CD4-positive, alpha-beta T cell treated with Interleukin-21 for 1 hour (primary cell): ENCODE measurements at regions not wholly inside any gene's neighbourhood (a gene's known extent, or its start where the extent isn't known, plus 50 kb on each side); places are given as distances from the start of the nearest gene placed in this dataset.

Experiments
- DNase-seq: peaks from one replicate; pipeline ENCODE4 v3.0.0-alpha.2; 2020

GRCh38 chr14:36028218-36028617 lies 148.3 kb downstream of the PTCSC3 start:
- DNase-seq, result no peak

GRCh38 chr14:36027354-36027753 lies 149.2 kb downstream of the PTCSC3 start:
- no peak for DNase-seq

- no peak for DNase-seq
These were observed 153.6 kb downstream of the PTCSC3 start for GRCh38 chr14:36022765-36023410.

GRCh38 chr14:36021591-36022320 lies 154.8 kb downstream of the PTCSC3 start:
- DNase-seq, result no peak

GRCh38 chr14:36021030-36021422 lies 155.5 kb downstream of the PTCSC3 start:
- DNase-seq, result no peak

GRCh38 chr14:36020120-36021029 lies 156.1 kb downstream of the PTCSC3 start:
- DNase-seq, result no peak

- DNase-seq, result peak; percentile 3
These were observed 157.4 kb downstream of the PTCSC3 start for GRCh38 chr14:36019126-36019525.

GRCh38 chr14:36014236-36014635 lies 162.3 kb downstream of the PTCSC3 start:
- no peak for DNase-seq

- DNase-seq, result no peak
These were observed 163.0 kb downstream of the PTCSC3 start for GRCh38 chr14:36013483-36013882.

GRCh38 chr14:36012621-36013020 lies 163.9 kb downstream of the PTCSC3 start:
- no peak for DNase-seq

- DNase-seq, result no peak
These were observed 166.9 kb downstream of the PTCSC3 start for GRCh38 chr14:36009643-36010042.

- DNase-seq, result no peak
These were observed 169.9 kb downstream of the PTCSC3 start for GRCh38 chr14:36006623-36007022.

GRCh38 chr14:36005670-36006069 lies 170.9 kb downstream of the PTCSC3 start:
- no peak for DNase-seq

- DNase-seq, result no peak
These were observed 174.6 kb downstream of the PTCSC3 start for GRCh38 chr14:36001936-36002335.

- DNase-seq, result no peak
These were observed 173.2 kb downstream of the BRMS1L start for GRCh38 chr14:35999294-35999693.

- DNase-seq, result no peak
These were observed 172.2 kb downstream of the BRMS1L start for GRCh38 chr14:35998303-35998702.

- DNase-seq, result no peak
These were observed 167.5 kb downstream of the BRMS1L start for GRCh38 chr14:35993684-35993960.

- DNase-seq, result no peak
These were observed 166.9 kb downstream of the BRMS1L start for GRCh38 chr14:35992816-35993683.

- DNase-seq, result no peak
These were observed 165.2 kb downstream of the BRMS1L start for GRCh38 chr14:35991356-35991755.

GRCh38 chr14:35989736-35990135 lies 163.6 kb downstream of the BRMS1L start:
- DNase-seq, result no peak

GRCh38 chr14:35988972-35989690 lies 163.0 kb downstream of the BRMS1L start:
- DNase-seq, result no peak

GRCh38 chr14:35988550-35988949 lies 162.4 kb downstream of the BRMS1L start:
- DNase-seq, result no peak
